Bronchial epithelial cell (primary cell): ENCODE measurements at regions not wholly inside any gene's neighbourhood (a gene's known extent, or its start where the extent isn't known, plus 50 kb on each side); places are given as distances from the start of the nearest gene placed in this dataset.

Experiments
- DNase-seq: peaks from one replicate; pipeline ENCODE4 v3.0.0-alpha.2; 2010; ENCODE audit warnings: low read depth
- FAIRE-seq: peaks from 2 replicates; lab custom pipeline; 2011; peaks lifted over from hg19 to GRCh38; lab: Jason Lieb, UNC
- H3K27me3 ChIP-seq: 2 replicates; pipeline ENCODE4 v1.5.1; 2011; ENCODE audit warnings: low read length; ENCODE audit not compliant: control insufficient read depth, insufficient read depth
- H3K36me3 ChIP-seq: 2 replicates; pipeline ENCODE4 v1.5.1; 2011; ENCODE audit warnings: low read length; ENCODE audit not compliant: control insufficient read depth, insufficient read depth
- H3K4me3 ChIP-seq: 2 replicates; pipeline ENCODE4 v1.5.1; 2011; ENCODE audit warnings: mild to moderate bottlenecking, low read depth, low read length, control low read depth
- CTCF ChIP-seq: IDR thresholded peaks from 2 replicates; pipeline ENCODE4 v1.5.1; 2011; ENCODE audit warnings: mild to moderate bottlenecking, moderate library complexity, low read length, control low read depth, inconsistent platforms; ENCODE audit not compliant: insufficient read depth, severe bottlenecking

DNA sequence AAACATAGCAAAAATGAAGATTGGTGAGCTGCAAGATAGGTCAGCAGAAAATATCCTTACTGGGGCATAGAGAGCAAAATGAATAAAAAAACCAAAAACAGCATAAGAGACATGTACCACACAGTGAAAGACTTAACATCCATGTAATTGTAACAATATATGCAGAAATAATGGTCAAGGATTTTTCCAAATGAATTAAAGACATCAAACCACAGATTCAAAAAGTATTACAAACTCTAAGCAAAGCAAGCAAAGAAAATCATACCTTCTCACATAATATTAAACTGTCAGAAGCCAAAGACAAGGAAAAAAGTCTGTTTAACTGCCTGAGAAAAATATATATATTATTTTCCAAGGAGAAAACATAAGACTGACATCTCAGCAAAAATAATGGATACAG lies 111.3 kb downstream of the MIS18A start:
- TF ChIP-seq CTCF = no peak
- no peak for FAIRE-seq

GRCh38 chr21:32163386-32163785 lies 115.5 kb downstream of the MIS18A start:
- FAIRE-seq (peak; percentile 32), DNase-seq (no peak)
- H3K4me3 ChIP-seq = no peak overlapping the region
- no peak for TF ChIP-seq CTCF
- no peaks in the 10 kb centered on the region for H3K36me3 ChIP-seq
- no peaks in the 10 kb centered on the region for H3K27me3 ChIP-seq

More for the DNA sequence above, 111.3 kb downstream of the MIS18A start:
- no peak for DNase-seq
- H3K4me3 ChIP-seq = no peak overlapping the region
- no peaks in the 10 kb centered on the region for H3K27me3 ChIP-seq
- H3K36me3 ChIP-seq = no peaks in the 10 kb centered on the region

- DNase-seq (no peak), FAIRE-seq (no peak)
- H3K36me3 ChIP-seq = no peaks in the 10 kb centered on the region
- no peaks in the 10 kb centered on the region for H3K27me3 ChIP-seq
- H3K4me3 ChIP-seq = no peak overlapping the region
- no peak for TF ChIP-seq CTCF
Measured at GRCh38 chr21:32162727-32163320, 116.0 kb downstream of the MIS18A start.

- DNase-seq (no peak), FAIRE-seq (no peak)
- H3K36me3 ChIP-seq = no peaks in the 10 kb centered on the region
- TF ChIP-seq CTCF = no peak
- no peak overlapping the region for H3K4me3 ChIP-seq
- H3K27me3 ChIP-seq = no peaks in the 10 kb centered on the region
Measured at GRCh38 chr21:32155226-32155625, 123.6 kb downstream of the MIS18A start.

- Histone ChIP-seq H3K36me3 (no peaks in the 10 kb centered on the region), H3K4me3 (no peak overlapping the region), H3K27me3 (no peaks in the 10 kb centered on the region)
- no peak for DNase-seq
- no peak for FAIRE-seq
- TF ChIP-seq CTCF = no peak
Measured at GRCh38 chr21:32147041-32147440, 131.8 kb downstream of the MIS18A start.

GRCh38 chr21:32144851-32145250 lies 134.0 kb downstream of the MIS18A start:
- no peak for FAIRE-seq
- Histone ChIP-seq H3K36me3 (no peaks in the 10 kb centered on the region), H3K4me3 (no peak overlapping the region), H3K27me3 (no peaks in the 10 kb centered on the region)
- no peak for DNase-seq
- TF ChIP-seq CTCF = no peak
